ENCODE measurements at regions not wholly inside any gene's neighbourhood (a gene's known extent, or its start where the extent isn't known, plus 50 kb on each side); places are given as distances from the start of the nearest gene placed in this dataset.

DNA sequence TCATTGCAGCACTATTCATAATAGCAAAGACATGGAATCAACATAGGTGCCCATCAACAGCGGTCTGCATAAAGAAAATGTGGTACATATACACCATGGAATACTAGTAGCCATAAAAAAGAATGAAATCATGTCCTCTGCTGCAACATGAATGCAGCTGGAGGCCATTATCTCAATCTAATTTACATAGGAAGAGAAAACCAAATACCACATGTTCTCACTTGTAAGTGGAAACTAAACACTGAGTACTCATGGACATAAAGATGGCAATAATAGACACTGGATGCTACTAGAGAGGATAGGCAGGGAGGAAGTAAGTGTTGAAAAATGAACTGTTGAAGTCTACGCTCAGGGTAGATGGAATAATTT is 203.9 kb upstream of the CDH9 start:
- FAIRE-seq, result no peak
- H3K27ac ChIP-seq (ENCODE audit: low read depth, low read length), result no peak overlapping the region
- TF ChIP-seq, protein P1, sequence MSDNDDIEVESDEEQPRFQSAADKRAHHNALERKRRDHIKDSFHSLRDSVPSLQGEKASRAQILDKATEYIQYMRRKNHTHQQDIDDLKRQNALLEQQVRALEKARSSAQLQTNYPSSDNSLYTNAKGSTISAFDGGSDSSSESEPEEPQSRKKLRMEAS (IDR thresholded peaks at IDR 0.05), result no peak

More for the DNA sequence above, 203.9 kb upstream of the CDH9 start:
- H2AFZ ChIP-seq (ENCODE audit: low read length), result no peak overlapping the region
- no peak overlapping the region for H3K18ac ChIP-seq (ENCODE audit: extremely low read depth, low read length)
- no peak overlapping the region for H3K9ac ChIP-seq (replicated peaks in 1 of 4; ENCODE audit: extremely low read depth in 1 of 4, low read depth in 3 of 4, low read length in 3 of 4)
- H4K20me1 ChIP-seq (replicated peaks in 1 of 2; ENCODE audit: control insufficient read depth in 1 of 2, insufficient read depth in 2 of 2, low read length in 2 of 2), result no peaks in the 10 kb centered on the region
- H3K23ac ChIP-seq (ENCODE audit: insufficient read length), result no peak overlapping the region
- no peak overlapping the region for H4K8ac ChIP-seq (ENCODE audit: extremely low read depth, insufficient read depth, low read length)
- no peak overlapping the region for H2BK120ac ChIP-seq (replicated peaks; ENCODE audit: low read depth, low read length)
- no peak overlapping the region for H4K91ac ChIP-seq (replicated peaks; ENCODE audit: insufficient read length, low read length)
- no peak overlapping the region for H3K4me2 ChIP-seq (ENCODE audit: insufficient read depth in 1 of 2, low read depth in 2 of 2, low read length in 2 of 2)
- H4K5ac ChIP-seq (ENCODE audit: insufficient read length, low read depth, low read length), result no peak overlapping the region
- 82% methylated on average over 2 of the region's 2 CpGs; no CpG with 5 or more reads in 1 of the 2 experiments for WGBS, 2 experiments (ENCODE audit: extremely low coverage in 1 of 2, insufficient coverage in 1 of 2, insufficient read length in 1 of 2, insufficient replicate concordance in 2 of 2, low coverage in 1 of 2, low lambda C conversion rate in 2 of 2, missing lambda C conversion rate in 1 of 2)
- H3K79me1 ChIP-seq (ENCODE audit: low read depth, low read length), result no peaks in the 10 kb centered on the region
- H2AK5ac ChIP-seq (ENCODE audit: low read depth, low read length), result no peak overlapping the region
- no peaks in the 10 kb centered on the region for H3K79me2 ChIP-seq (ENCODE audit: control insufficient read depth in 1 of 2, insufficient read depth in 2 of 2, low read length in 2 of 2)
- H3K56ac ChIP-seq (replicated peaks; ENCODE audit: insufficient read length, low read depth, low read length), result no peak overlapping the region
- H2BK12ac ChIP-seq (ENCODE audit: low read depth, low read length), result no peak overlapping the region
- H3K4me1 ChIP-seq (replicated peaks in 1 of 4; ENCODE audit: control insufficient read depth in 3 of 4, insufficient read depth in 4 of 4, low read length in 3 of 4), result no peaks in the 10 kb centered on the region
- no peak for DNase-seq (ENCODE audit: low read depth in 1 of 2, low spot score in 2 of 2)
- POLR2A ChIA-PET (ENCODE audit: partially characterized antibody), result no interaction called here
- no peak overlapping the region for H3K4ac ChIP-seq (replicated peaks; ENCODE audit: insufficient read length, low read depth, low read length)
- no peak overlapping the region for H3K4me3 ChIP-seq (ENCODE audit: extremely low read depth in 1 of 4, insufficient read depth in 2 of 4, low read depth in 3 of 4, low read length in 4 of 4)
- H3K36me3 ChIP-seq (ENCODE audit: control insufficient read depth in 2 of 4, insufficient read depth in 4 of 4, low read length in 3 of 4), result no peaks in the 10 kb centered on the region
- H3K9me3 ChIP-seq (ENCODE audit: insufficient read depth in 2 of 2, low read depth in 1 of 2, low read length in 1 of 2), result no peaks in the 10 kb centered on the region
- no peaks in the 10 kb centered on the region for H3K23me2 ChIP-seq (ENCODE audit: low read depth, low read length)
- no peak overlapping the region for H3K14ac ChIP-seq (ENCODE audit: insufficient read length)
- H2BK5ac ChIP-seq (ENCODE audit: low read depth, low read length), result no peak overlapping the region
- H2BK15ac ChIP-seq (ENCODE audit: low read length), result no peak overlapping the region
- no peaks in the 10 kb centered on the region for H3K27me3 ChIP-seq (replicated peaks in 1 of 4; ENCODE audit: control insufficient read depth in 3 of 4, extremely low read depth in 1 of 4, insufficient read depth in 3 of 4, low read length in 3 of 4)
- no peak overlapping the region for H2BK20ac ChIP-seq (ENCODE audit: low read length)
- CTCF ChIA-PET (ENCODE audit: partially characterized antibody), result no interaction called here

Data from H1 (cell line).